Muscle of leg (tissue), 3 donors: ENCODE measurements at regions not wholly inside any gene's neighbourhood (a gene's known extent, or its start where the extent isn't known, plus 50 kb on each side); places are given as distances from the start of the nearest gene placed in this dataset.
"Not testable (repeated sequence)": the region's sequence is repeated elsewhere in the genome, so short reads cannot be mapped to it uniquely, and the experiment has no call there.

ENCODE experiments used
- DNase-seq: peaks from one replicate; pipeline ENCODE4 v3.0.0; 2013
- H3K27ac ChIP-seq: one replicate; pipeline ENCODE4 v1.5.1; 2013; ENCODE audit warnings: mild to moderate bottlenecking, low read length, control low read depth
- H3K27me3 ChIP-seq: one replicate; pipeline ENCODE4 v1.6.1; 2013; ENCODE audit warnings: low read length; ENCODE audit not compliant: control insufficient read depth, insufficient read depth
- H3K36me3 ChIP-seq: one replicate; pipeline ENCODE4 v1.6.1; 2013; ENCODE audit warnings: low read length; ENCODE audit not compliant: control insufficient read depth, insufficient read depth
- H3K4me1 ChIP-seq: one replicate; pipeline ENCODE4 v1.6.1; 2013; ENCODE audit warnings: low read length; ENCODE audit not compliant: control insufficient read depth, insufficient read depth
- H3K4me3 ChIP-seq: one replicate; pipeline ENCODE4 v1.5.1; 2013; ENCODE audit warnings: low read length, control low read depth
- H3K9me3 ChIP-seq: replicated peaks from 2 replicates; pipeline ENCODE4 v1.6.1; 2013; ENCODE audit warnings: low read depth, low read length; ENCODE audit not compliant: control insufficient read depth
- WGBS: methylation state at CpG from one replicate; pipeline ENCODE4 v1.1.5; 2013; ENCODE audit warnings: missing lambda C conversion rate; ENCODE audit not compliant: insufficient coverage; 5-methylcytosine and 5-hydroxymethylcytosine counted together

DNA sequence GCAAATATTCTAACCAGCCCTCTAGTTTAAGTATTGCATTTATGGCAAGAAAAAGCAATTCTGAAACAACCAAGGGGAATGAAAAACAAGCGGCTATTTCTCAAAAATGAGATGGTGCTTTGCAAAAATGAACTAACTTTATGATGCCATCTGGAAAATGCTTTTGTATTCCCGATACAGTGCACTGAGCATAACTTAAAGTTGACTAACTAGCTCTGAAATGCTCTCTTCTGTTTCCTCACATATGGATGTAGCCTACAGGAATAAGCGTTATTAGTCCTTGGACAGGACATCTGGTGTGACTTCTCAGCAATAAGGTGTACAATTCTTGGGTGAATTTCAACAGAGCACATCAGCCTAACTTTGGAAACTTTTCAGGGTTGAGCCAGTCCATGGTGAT, 228.2 kb upstream of the DDI1 start:
- DNase-seq, result no peak
- Histone ChIP-seq H3K27me3 (no peaks in the 10 kb centered on the region), H3K9me3 (no peaks in the 10 kb centered on the region), H3K4me3 (no peak overlapping the region), H3K27ac (no peak overlapping the region), H3K4me1 (no peaks in the 10 kb centered on the region), H3K36me3 (no peaks in the 10 kb centered on the region)
- WGBS, result no CpG with 5 or more reads among the region's 3 CpGs

GRCh38 chr11:103811870-103812455, 224.5 kb upstream of the DDI1 start:
- Histone ChIP-seq H3K9me3 (no peaks in the 10 kb centered on the region), H3K27ac (no peak overlapping the region), H3K4me1 (no peaks in the 10 kb centered on the region), H3K4me3 (no peak overlapping the region), H3K36me3 (no peaks in the 10 kb centered on the region), H3K27me3 (no peaks in the 10 kb centered on the region)
- 67% methylated on average over 1 of the region's 3 CpGs for WGBS
- no peak for DNase-seq

GRCh38 chr11:103812680-103813079, 223.8 kb upstream of the DDI1 start:
- H3K4me1 ChIP-seq, result no peaks in the 10 kb centered on the region
- H3K27ac ChIP-seq, result no peak overlapping the region
- no peak overlapping the region for H3K4me3 ChIP-seq
- WGBS, result no CpG with 5 or more reads among the region's 3 CpGs
- H3K9me3 ChIP-seq, result no peaks in the 10 kb centered on the region
- no peaks in the 10 kb centered on the region for H3K36me3 ChIP-seq
- DNase-seq, result no peak
- H3K27me3 ChIP-seq, result no peaks in the 10 kb centered on the region

DNA sequence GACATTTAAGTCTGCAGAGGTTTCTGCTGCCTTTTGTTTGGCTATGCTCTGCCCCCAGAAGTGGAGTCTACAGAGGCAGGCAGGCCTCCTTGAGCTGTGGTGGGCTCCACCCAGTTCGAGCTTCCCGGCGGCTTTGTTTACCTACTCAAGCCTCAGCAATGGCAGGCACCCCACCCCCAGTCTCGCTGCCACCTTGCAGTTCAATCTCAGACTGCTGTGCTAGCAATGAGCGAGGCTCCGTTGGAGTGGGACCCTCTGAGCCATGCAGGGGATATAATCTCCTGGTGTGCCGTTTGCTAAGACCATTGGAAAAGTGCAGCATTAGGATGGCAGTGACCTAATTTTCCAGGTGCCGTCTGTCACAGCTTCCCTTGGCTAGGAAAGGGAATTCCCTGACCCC, 216.1 kb upstream of the DDI1 start:
- not testable (repeated sequence) for H3K4me3 ChIP-seq, DNase-seq, H3K36me3 ChIP-seq, H3K27ac ChIP-seq, H3K4me1 ChIP-seq, H3K9me3 ChIP-seq, H3K27me3 ChIP-seq
- WGBS, result 75% methylated on average over 5 of the region's 8 CpGs

DNA sequence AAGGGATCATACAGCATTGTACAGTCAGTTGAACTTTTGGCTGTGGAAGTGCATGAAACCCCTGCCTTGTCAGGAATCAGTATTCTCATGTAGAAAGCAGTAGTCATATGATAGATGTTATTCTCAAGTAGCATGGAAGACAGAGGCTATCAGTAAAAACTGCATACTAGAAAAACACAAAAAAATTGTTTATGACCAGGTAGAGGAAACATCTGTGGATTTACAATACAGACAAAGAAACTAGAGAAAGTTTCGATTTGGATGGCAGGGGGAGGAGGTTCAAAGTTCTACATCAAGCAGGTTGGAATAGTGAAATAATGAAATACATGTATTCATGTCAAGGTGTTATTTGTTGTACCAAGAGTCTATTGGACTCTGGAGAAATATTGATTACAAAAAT, 212.3 kb upstream of the DDI1 start:
- Histone ChIP-seq H3K36me3 (no peaks in the 10 kb centered on the region), H3K27me3 (no peaks in the 10 kb centered on the region), H3K27ac (no peak overlapping the region), H3K4me1 (no peaks in the 10 kb centered on the region), H3K9me3 (no peaks in the 10 kb centered on the region), H3K4me3 (no peak overlapping the region)
- no peak for DNase-seq
- WGBS, result no CpG with 5 or more reads among the region's 1 CpG

DNA sequence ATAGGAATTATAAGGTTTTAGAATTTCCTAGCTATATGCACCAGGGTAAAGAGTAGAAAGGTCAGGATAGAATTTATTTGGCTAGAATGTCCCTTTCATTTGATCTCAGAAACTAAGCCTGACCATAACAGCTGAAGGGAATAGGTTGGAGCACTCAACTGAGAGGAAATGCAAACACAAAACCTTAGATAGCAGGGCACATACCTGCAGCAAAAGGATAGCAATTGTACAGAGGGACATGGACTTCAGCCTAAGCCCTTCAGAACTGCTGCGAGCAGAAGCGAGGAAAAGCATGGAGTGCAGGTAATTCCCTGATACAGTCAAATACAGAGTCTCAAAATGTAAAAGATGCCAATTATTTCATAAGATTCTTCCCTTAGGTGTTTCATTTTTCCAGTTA, 211.0 kb upstream of the DDI1 start:
- no peak overlapping the region for H3K27ac ChIP-seq
- WGBS, result no CpG with 5 or more reads among the region's 2 CpGs
- no peak overlapping the region for H3K4me3 ChIP-seq
- no peaks in the 10 kb centered on the region for H3K9me3 ChIP-seq
- no peaks in the 10 kb centered on the region for H3K4me1 ChIP-seq
- H3K27me3 ChIP-seq, result no peaks in the 10 kb centered on the region
- H3K36me3 ChIP-seq, result no peaks in the 10 kb centered on the region
- DNase-seq, result no peak

DNA sequence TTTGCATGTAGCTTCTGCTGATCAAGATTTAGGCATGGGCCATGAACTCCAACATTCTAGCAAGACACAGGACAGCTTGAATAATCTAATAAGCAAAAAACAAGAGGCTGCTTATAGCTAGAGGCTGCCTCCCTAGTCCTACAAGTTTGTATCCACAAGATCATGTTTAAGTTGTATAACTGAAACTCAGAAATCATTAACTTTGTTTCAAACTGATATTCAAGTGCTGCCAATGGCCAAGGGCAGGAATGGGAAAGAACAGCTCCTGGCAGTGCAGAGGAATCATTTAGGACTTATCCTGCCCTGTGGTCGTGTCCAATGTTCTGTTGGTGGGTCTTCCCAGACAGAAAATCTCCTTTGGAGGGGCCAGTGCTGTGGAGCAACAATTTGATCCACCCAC, 209.6 kb upstream of the DDI1 start:
- Histone ChIP-seq H3K4me3 (no peak overlapping the region), H3K4me1 (no peaks in the 10 kb centered on the region), H3K9me3 (peaks cover 5% of the 10 kb centered on the region), H3K36me3 (no peaks in the 10 kb centered on the region), H3K27me3 (no peaks in the 10 kb centered on the region), H3K27ac (no peak overlapping the region)
- 83% methylated on average over 1 of the region's 1 CpG for WGBS
- no peak for DNase-seq

DNA sequence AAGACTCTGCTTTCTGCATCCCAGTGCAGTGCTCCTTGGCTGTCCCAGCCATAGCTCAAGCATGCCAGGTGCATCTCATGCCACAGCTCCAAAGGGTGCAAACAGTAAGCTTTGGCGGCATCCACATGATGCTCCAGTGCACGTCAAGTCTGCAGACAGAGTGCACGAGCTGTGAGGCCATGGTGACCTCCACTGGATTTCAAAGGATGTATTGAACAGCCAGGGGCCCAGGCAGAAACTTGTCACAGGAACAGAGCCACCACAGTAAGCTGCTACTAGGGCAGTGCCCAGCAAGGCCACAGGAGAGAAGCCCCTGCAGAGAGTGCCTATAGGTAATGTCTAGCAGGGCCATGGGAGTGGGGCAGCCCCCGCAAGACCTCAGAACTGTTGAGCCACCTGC, 206.8 kb upstream of the DDI1 start:
- H3K9me3 ChIP-seq, result peaks cover 11% of the 10 kb centered on the region
- WGBS, result 98% methylated on average over 4 of the region's 4 CpGs
- H3K27me3 ChIP-seq, result no peaks in the 10 kb centered on the region
- no peaks in the 10 kb centered on the region for H3K36me3 ChIP-seq
- no peak for DNase-seq
- no peak overlapping the region for H3K27ac ChIP-seq
- no peak overlapping the region for H3K4me3 ChIP-seq
- H3K4me1 ChIP-seq, result no peaks in the 10 kb centered on the region

GRCh38 chr11:103830205-103830604, 206.2 kb upstream of the DDI1 start:
- Histone ChIP-seq H3K4me1 (no peaks in the 10 kb centered on the region), H3K9me3 (peaks cover 11% of the 10 kb centered on the region), H3K27me3 (no peaks in the 10 kb centered on the region), H3K4me3 (no peak overlapping the region), H3K36me3 (no peaks in the 10 kb centered on the region), H3K27ac (no peak overlapping the region)
- no CpG with 5 or more reads among the region's 1 CpG for WGBS
- DNase-seq, result no peak

GRCh38 chr11:103832762-103833161, 203.7 kb upstream of the DDI1 start:
- DNase-seq, result no peak
- no CpG with 5 or more reads among the region's 3 CpGs for WGBS
- no peaks in the 10 kb centered on the region for H3K4me1 ChIP-seq
- H3K9me3 ChIP-seq, result peaks cover 11% of the 10 kb centered on the region
- no peak overlapping the region for H3K27ac ChIP-seq
- H3K27me3 ChIP-seq, result no peaks in the 10 kb centered on the region
- H3K4me3 ChIP-seq, result no peak overlapping the region
- no peaks in the 10 kb centered on the region for H3K36me3 ChIP-seq

GRCh38 chr11:103842191-103842590, 194.2 kb upstream of the DDI1 start:
- DNase-seq, result no peak
- no peaks in the 10 kb centered on the region for H3K9me3 ChIP-seq
- H3K4me3 ChIP-seq, result no peak overlapping the region
- H3K36me3 ChIP-seq, result no peaks in the 10 kb centered on the region
- no CpG with 5 or more reads among the region's 6 CpGs for WGBS
- H3K27me3 ChIP-seq, result no peaks in the 10 kb centered on the region
- no peak overlapping the region for H3K27ac ChIP-seq
- H3K4me1 ChIP-seq, result no peaks in the 10 kb centered on the region
